ENCODE measurements at regions not wholly inside any gene's neighbourhood (a gene's known extent, or its start where the extent isn't known, plus 50 kb on each side); places are given as distances from the start of the nearest gene placed in this dataset.

- TF ChIP-seq, protein P1, sequence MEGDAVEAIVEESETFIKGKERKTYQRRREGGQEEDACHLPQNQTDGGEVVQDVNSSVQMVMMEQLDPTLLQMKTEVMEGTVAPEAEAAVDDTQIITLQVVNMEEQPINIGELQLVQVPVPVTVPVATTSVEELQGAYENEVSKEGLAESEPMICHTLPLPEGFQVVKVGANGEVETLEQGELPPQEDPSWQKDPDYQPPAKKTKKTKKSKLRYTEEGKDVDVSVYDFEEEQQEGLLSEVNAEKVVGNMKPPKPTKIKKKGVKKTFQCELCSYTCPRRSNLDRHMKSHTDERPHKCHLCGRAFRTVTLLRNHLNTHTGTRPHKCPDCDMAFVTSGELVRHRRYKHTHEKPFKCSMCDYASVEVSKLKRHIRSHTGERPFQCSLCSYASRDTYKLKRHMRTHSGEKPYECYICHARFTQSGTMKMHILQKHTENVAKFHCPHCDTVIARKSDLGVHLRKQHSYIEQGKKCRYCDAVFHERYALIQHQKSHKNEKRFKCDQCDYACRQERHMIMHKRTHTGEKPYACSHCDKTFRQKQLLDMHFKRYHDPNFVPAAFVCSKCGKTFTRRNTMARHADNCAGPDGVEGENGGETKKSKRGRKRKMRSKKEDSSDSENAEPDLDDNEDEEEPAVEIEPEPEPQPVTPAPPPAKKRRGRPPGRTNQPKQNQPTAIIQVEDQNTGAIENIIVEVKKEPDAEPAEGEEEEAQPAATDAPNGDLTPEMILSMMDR (conservative IDR thresholded peaks at IDR 0.05) = no peak
- H3K27me3 Mint-ChIP-seq = no peaks in the 10 kb centered on the region
- no peaks in the 10 kb centered on the region for H3K36me3 Mint-ChIP-seq
- no peaks in the 10 kb centered on the region for H3K9me3 Mint-ChIP-seq
- no peaks in the 10 kb centered on the region for H3K4me1 Mint-ChIP-seq (ENCODE audit: unreplicated experiment)
- H3K4me3 Mint-ChIP-seq = no peak overlapping the region
- DNase-seq (ENCODE audit: extremely low spot score, unreplicated experiment) = no peak
- no peak overlapping the region for H3K27ac Mint-ChIP-seq
These were observed 381.0 kb downstream of the TOX3 start for GRCh38 chr16:52165961-52166360.

GRCh38 chr16:52149003-52149402 is 397.9 kb downstream of the TOX3 start:
- Mint-ChIP-seq H3K4me3 (no peak overlapping the region), H3K9me3 (no peaks in the 10 kb centered on the region), H3K4me1 (ENCODE audit: unreplicated experiment) (no peaks in the 10 kb centered on the region), H3K36me3 (no peaks in the 10 kb centered on the region), H3K27me3 (no peaks in the 10 kb centered on the region), H3K27ac (no peak overlapping the region)
- no peak for DNase-seq (ENCODE audit: extremely low spot score, unreplicated experiment)
- TF ChIP-seq, protein P1 (conservative IDR thresholded peaks at IDR 0.05) = no peak

DNA sequence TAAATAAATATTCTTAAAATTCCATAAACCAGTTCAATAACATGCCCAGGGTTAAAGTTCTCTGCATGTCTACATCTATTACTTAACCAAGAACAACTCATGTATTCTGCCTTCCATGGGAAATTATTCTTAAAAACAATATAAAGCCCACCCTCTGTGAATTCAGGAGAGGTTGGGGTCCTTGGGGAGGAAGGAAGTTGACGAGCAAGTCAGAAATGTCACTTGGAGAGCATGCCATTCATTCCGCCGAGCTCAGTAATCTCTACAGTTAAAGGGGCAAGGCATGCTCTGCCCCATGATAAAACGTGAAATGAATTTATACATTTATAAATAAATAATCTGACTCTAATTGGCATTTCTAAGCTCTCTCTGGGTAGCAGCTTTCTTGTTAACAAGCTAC is 405.1 kb downstream of the TOX3 start:
- Mint-ChIP-seq H3K36me3 (no peaks in the 10 kb centered on the region), H3K27ac (no peak overlapping the region), H3K4me1 (ENCODE audit: unreplicated experiment) (no peaks in the 10 kb centered on the region), H3K4me3 (no peak overlapping the region), H3K9me3 (no peaks in the 10 kb centered on the region), H3K27me3 (peaks cover 2% of the 10 kb centered on the region)
- TF ChIP-seq, protein P1 (conservative IDR thresholded peaks at IDR 0.05) = no peak
- DNase-seq (ENCODE audit: extremely low spot score, unreplicated experiment) = no peak

- Mint-ChIP-seq H3K27me3 (peaks cover 21% of the 10 kb centered on the region), H3K36me3 (no peaks in the 10 kb centered on the region), H3K4me3 (no peak overlapping the region), H3K4me1 (ENCODE audit: unreplicated experiment) (no peaks in the 10 kb centered on the region), H3K9me3 (no peaks in the 10 kb centered on the region), H3K27ac (no peak overlapping the region)
- DNase-seq (ENCODE audit: extremely low spot score, unreplicated experiment) = no peak
- TF ChIP-seq, protein P1 (conservative IDR thresholded peaks at IDR 0.05) = no peak
These were observed 418.6 kb downstream of the TOX3 start for GRCh38 chr16:52128361-52128760.

- H3K9me3 Mint-ChIP-seq = peaks cover 15% of the 10 kb centered on the region
- TF ChIP-seq, protein P1 (conservative IDR thresholded peaks at IDR 0.05) = no peak
- H3K4me1 Mint-ChIP-seq (ENCODE audit: unreplicated experiment) = no peaks in the 10 kb centered on the region
- no peak for DNase-seq (ENCODE audit: extremely low spot score, unreplicated experiment)
- H3K4me3 Mint-ChIP-seq = no peak overlapping the region
- H3K27ac Mint-ChIP-seq = no peak overlapping the region
- H3K27me3 Mint-ChIP-seq = peaks cover 29% of the 10 kb centered on the region
- H3K36me3 Mint-ChIP-seq = no peaks in the 10 kb centered on the region
These were observed 423.1 kb downstream of the TOX3 start for GRCh38 chr16:52123842-52124241.
